HG03045 (cell line): ENCODE measurements at regions not wholly inside any gene's neighbourhood (a gene's known extent, or its start where the extent isn't known, plus 50 kb on each side); places are given as distances from the start of the nearest gene placed in this dataset.

Source experiments
- ATAC-seq: cut with Tn5 transposase; IDR thresholded peaks from one replicate; pipeline ENCODE4 v1.9.1; 2021; ENCODE audit warnings: mild to moderate bottlenecking, moderate library complexity; ENCODE audit not compliant: unreplicated experiment

DNA sequence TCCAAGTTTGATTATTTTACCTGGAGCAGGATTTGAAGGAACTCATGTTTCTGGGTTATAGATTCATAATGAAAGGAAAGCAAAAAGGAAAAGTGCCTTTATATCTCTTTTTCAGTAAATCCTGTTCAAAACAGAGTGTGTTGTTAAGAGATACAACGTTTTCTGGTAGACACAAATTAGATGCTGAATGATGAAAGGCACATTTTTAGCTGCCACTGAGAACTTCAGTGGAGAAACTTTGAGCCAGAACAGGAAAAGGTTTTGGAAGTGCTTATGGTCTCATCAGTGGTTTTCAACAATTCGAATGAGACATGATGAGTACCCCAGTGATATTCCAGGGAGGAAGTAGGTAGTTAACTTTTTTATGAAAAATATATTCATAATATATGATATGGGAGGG, 338.0 kb upstream of the C1orf87 start:
- ATAC-seq = no peak

DNA sequence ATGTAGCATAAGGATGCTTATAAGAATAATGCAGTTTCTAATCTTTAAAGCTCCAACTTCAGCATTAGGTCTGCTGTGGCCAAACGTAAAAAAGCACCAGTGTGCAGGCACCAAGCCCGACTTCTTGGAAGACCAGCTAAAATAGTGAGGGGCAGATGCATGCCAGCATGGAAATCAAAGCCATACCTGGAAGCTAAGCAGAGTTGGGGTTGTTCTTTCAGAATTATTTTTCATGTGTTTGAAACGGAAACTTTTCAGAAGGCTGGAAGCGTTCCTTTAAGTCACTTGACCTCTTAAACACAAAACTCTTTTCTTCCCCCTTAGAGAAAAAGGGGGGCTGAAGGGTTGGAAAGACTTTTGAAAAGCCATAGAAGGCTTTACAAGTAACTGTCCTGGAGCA, 329.2 kb upstream of the C1orf87 start:
- ATAC-seq = no peak

DNA sequence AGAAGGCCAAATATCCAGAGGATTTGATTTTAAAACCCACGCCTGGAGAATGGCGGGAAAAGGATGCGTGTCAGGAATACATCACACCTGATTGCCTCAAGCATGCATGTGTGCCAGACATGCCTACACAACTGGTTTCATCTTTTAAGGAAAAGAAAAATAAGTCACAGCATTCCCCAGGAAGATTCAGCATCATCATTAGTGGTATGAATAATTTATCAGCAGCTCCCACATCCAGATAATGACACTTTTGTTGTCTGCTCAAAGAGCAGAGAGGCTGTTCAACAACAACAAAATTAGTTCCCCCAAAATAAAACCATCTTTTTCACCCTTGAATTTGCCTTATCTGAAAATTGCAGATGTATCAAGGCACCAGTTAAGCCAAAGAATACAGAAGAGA, 328.6 kb upstream of the C1orf87 start:
- ATAC-seq = no peak

- ATAC-seq = no peak
Measured at GRCh38 chr1:60394436-60394835, 320.9 kb upstream of the C1orf87 start.

DNA sequence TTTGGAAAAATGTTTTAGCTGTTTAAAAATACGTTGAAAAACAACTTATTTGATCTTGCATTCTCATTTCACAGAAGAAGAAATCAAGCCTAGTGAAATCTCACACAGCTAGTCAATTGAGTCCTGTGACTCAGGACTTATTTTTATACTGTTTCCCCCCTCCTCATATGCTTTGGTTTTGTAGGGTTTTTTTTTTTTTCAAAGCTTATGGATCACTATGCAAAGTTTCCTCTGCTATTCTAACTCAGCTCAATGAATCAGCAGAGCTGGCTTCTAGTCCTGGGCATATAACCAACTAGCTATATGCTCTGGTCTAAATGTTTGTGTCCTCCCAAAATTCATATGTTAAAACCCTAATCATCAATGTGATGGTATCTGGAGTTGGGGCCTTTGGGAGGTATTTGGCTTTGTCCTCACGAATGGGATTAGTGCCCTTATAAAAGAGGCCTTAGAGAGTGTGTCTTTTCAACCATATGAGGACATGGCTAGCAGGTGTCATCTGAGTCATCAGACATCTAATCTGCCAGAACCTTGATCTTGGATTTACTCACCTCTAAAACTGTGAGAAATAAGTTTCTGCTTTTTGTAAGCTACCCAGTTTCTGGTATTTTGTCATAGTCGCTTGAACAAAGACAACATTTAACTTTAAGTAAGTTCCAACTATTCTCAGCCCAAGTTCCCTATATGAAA, 317.2 kb upstream of the C1orf87 start:
- peak; percentile 79 for ATAC-seq

GRCh38 chr1:60388092-60388987, 314.8 kb upstream of the C1orf87 start:
- ATAC-seq = no peak

DNA sequence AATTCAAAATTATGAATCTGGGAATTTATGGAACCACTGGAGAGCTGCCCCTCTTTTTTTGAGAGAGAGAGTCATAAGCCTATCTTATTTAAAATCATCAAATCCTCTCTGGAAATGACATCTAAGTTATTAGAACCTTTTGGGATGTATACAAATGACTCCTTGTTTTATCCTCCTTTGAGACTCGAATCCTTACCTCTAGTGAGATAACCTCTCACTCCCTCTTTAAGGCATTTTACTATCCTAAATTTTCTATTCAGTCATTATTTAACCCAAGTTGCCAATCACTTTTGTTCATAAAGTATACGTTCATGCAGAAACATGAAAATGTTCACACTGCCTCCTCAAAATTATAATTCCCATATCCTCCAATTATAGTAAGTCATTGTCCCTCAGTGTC, 313.6 kb upstream of the C1orf87 start:
- ATAC-seq = no peak

- ATAC-seq = no peak
Measured at GRCh38 chr1:60386249-60386648, 312.7 kb upstream of the C1orf87 start.

DNA sequence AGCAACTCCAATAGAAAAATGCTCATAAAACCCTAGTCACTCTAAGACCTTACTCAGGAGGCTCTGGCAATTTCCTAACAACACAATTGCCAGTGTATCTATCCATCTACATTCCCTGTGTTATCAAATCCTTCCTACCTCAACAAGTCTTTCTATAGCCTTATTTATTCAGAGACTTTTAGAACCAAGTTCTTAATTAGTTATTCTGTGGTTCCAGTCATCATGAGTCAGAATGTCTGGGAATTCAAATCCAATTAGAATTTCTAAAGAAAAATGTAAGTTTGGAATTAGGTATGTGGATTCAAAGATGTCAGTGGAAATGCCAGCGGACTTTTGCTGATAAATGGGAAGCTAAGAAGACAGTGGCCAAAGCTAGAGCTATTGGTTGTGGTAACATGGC, 302.6 kb upstream of the C1orf87 start:
- ATAC-seq = no peak

DNA sequence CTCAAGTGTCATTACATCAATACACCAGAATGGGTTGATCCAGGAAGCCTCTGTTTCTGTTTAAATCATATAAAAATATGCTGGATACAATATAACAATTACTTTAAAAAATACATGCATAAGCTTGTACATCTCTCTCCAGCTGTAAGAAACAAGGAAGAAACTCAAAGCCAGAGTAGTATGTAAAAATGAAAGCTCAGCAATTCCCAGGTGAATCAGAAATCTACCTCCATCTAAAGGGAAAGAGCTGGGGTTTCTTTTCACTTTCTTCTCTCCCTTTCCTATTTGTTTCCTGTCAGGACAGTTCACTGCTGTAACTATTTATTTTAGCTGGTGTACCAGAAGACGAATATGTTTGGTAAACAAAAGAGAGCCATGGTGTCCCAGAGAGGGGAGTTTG, 301.0 kb upstream of the C1orf87 start:
- ATAC-seq = no peak

DNA sequence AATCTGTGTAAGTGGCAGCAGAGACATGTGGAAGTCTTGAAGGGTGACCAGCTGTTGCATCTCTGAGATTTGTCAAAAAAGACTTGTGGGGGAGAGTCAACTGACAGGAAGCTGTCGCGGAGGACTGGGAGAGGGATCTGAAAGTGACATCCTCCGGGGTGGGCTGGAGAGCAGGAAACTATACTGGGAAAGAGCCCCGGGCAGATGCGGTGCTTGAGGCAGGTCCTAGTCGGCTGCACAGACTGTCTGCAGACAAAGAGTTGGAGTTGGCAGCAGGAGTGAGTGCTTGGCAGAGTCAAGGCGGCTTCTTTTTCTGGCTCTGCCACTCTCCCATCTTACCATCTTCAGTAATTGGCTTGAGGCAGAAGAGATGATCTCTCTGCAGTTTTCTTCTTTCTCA, 294.0 kb upstream of the C1orf87 start:
- no peak for ATAC-seq

DNA sequence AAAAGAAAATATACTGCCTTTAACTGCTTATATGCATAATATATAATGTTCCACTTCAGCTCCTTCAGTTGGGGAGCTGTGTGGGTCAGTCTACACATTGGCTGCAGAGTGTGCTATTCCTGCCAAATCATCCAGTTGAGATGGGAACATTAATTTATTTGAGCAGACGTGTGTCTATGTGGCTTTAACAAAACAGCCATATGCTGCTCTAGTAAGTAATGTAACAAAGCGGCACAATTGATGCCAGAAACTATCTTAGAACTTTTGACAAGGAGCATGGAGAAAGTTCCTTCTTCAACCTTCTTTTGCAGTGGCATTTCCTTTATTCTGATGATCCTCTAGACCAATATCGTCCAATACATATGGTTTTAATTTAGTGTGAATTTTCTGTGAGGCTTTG, 285.9 kb upstream of the C1orf87 start:
- ATAC-seq = no peak

- ATAC-seq = no peak
Measured at GRCh38 chr1:60350531-60350930, 277.0 kb upstream of the C1orf87 start.

DNA sequence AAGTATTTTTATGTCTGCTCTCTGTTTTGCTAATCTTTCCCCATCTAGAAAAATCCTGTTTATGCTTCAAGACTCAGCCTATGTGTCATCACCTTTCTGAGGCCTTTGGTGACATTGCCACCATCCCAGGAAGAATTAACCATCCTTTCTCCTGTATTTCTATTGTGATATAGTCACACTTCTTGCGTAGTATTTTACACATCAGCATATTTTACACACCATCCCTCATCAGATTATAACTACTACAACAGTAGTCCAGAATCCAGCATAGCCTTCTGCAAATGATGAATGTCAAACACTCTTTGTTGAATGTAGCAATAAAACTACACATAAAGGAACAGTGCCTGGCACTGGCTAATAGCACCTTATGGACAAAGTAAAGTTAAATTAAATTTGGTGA, 275.3 kb upstream of the C1orf87 start:
- ATAC-seq = no peak

DNA sequence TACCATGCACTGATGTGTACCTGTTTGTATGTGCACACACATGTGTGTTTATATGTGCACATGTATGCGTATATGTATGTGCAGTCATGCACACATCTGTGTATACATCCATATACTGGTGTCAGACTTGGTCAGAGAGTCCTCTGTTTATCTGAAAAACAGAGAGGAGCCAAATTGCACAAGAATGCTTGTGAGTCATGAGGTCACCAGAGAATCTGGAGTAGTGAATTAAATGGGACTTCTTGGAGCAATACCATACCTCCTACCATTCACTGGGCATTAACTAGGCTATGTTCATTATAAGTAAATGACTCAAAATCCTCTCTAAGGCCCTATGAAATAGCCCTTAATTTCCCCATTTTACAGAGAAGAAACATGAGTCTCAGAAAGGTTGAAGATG, 272.1 kb upstream of the C1orf87 start:
- no peak for ATAC-seq

DNA sequence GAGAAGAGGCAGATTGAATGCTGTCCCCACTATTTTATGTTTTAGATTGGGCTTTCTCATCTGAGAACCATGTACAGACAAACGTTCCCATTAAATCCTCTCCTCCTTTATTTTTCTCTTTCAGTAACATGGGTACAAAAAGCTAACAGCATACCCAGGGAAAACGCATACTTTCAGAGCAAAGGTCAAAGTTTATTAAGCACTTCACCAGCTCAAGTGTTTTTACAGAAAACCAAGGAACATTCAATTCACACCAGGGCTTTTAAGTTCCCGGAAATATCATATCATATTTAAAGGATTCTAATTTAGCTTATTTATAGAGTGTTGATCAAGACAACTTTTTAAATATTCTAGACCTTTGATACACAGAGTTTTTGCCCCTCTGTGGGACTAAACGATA, 271.5 kb upstream of the C1orf87 start:
- ATAC-seq = no peak

DNA sequence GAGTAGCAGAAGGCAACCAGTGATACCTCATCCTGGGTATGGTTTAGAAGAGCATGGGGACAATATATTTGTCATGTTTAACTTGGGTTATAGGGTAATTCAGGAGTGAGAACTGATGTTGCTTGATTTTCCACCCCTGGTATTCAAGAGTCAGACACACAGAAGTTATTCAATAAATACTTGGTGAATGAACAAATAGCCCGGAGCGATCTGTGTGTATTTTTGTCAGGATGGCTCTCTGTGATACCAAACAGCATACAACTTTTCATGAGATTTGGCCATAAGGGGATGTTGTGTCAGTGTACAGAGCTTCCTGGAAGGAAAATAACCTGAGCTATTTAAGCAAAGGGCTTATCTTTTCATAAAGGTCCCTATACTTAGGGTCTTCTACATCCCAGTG, 270.2 kb upstream of the C1orf87 start:
- no peak for ATAC-seq

DNA sequence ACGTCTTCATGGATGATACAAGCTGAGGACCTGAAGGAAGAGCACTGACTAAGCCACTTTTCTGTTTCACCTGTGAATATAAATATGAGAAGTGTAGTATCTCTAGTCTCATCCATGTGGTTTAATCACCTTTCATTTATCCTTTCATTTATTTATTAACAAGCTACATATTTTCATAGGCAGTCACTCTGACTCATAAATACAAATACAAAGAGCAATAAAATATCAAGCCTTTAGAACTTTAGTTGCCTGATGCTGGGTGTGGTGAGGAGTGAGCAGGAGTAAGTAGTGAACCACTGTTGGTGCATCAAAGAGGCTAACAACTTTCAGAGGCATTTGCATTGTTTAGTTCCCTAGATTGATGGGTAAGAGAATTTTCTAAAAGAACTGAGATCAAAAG, 269.0 kb upstream of the C1orf87 start:
- ATAC-seq = no peak

DNA sequence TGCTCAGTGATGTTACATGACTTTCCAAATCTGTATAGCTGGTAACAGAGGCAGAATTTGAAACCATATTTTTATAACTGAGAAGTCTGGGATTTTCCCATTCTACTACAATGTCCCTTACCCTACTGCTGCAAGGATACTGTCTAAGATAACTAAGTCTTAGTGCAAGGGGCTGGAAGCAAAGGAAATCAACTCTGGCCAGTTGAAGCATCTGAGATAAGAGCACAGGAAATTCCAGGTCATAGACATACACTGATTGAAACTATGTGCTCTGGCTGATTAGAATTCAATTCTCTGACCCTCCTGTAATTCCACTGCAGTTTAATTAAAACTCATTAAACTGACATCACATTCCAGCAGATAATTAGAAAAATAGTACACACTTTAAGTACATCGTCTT, 267.7 kb upstream of the C1orf87 start:
- no peak for ATAC-seq

DNA sequence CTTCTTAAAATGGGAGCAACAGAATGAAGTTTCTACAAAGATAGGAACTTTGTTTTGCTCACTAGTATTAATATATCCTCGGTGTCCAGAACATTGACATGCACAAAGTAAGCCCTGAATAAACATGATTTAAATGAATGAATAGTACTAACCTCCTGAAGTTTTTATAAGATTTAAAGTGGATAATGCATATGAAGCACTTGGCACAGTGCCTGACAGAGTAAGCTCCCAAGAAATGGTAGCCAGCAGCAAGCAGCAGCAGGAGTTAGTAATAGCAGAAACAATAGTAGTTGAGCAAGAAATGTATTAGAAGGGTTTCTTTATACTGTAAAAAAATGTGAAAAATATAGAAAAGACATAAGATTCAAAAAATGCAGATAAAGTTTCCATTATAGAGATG, 258.1 kb upstream of the C1orf87 start:
- no peak for ATAC-seq

GRCh38 chr1:60329651-60330050, 256.1 kb upstream of the C1orf87 start:
- no peak for ATAC-seq

DNA sequence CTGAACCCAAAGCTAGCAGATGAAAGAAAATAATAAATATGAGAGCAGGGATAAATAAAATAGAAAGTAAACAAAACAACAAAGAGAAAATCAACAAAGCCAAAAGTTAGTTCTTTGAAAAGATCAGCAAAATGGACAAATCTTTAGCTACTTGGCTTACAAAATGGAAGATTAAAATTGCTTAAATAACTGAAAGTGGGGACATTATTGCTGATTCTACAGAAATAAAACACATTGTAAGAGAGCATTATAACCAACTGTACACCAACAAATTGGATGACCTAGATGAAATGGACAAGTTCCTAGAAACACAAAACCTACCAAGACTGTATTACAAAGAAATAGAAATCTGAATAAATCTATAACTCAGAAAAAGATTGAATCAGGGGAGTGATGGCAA, 238.3 kb upstream of the C1orf87 start:
- no peak for ATAC-seq
